NCI-H69 (cell line): ENCODE measurements at regions not wholly inside any gene's neighbourhood (a gene's known extent, or its start where the extent isn't known, plus 50 kb on each side); places are given as distances from the start of the nearest gene placed in this dataset.
"Not testable (repeated sequence)": the region's sequence is repeated elsewhere in the genome, so short reads cannot be mapped to it uniquely, and the experiment has no call there.

Source experiments
- DNase-seq: peaks from one replicate; lab custom pipeline; 2025; lab: John Stamatoyannopoulos, UW

GRCh38 chr2:17255071-17255470 is 263.2 kb downstream of the RAD51AP2 start:
- DNase-seq, result no peak

GRCh38 chr2:17254421-17254820 is 263.8 kb downstream of the RAD51AP2 start:
- DNase-seq, result no peak

GRCh38 chr2:17252258-17252657 is 266.0 kb downstream of the RAD51AP2 start:
- DNase-seq, result no peak

GRCh38 chr2:17251171-17251570 is 267.1 kb downstream of the RAD51AP2 start:
- DNase-seq, result no peak

- no peak for DNase-seq
Observed at GRCh38 chr2:17249249-17249648, 269.0 kb downstream of the RAD51AP2 start.

- no peak for DNase-seq
Observed at GRCh38 chr2:17245906-17246305, 272.3 kb downstream of the RAD51AP2 start.

- no peak for DNase-seq
Observed at GRCh38 chr2:17242813-17243485, 275.3 kb downstream of the RAD51AP2 start.

GRCh38 chr2:17239550-17239949 is 278.7 kb downstream of the RAD51AP2 start:
- DNase-seq, result no peak

- no peak for DNase-seq
Observed at GRCh38 chr2:17235167-17235566, 283.1 kb downstream of the RAD51AP2 start.

- no peak for DNase-seq
Observed at GRCh38 chr2:17232776-17233556, 285.3 kb downstream of the RAD51AP2 start.

GRCh38 chr2:17231394-17231965 is 286.8 kb downstream of the RAD51AP2 start:
- no peak for DNase-seq

- no peak for DNase-seq
Observed at GRCh38 chr2:17229414-17229813, 288.8 kb downstream of the RAD51AP2 start.

- no peak for DNase-seq
Observed at GRCh38 chr2:17228461-17228860, 289.8 kb downstream of the RAD51AP2 start.

GRCh38 chr2:17227856-17228255 is 290.4 kb downstream of the RAD51AP2 start:
- no peak for DNase-seq

GRCh38 chr2:17226941-17227490 is 291.2 kb downstream of the RAD51AP2 start:
- DNase-seq, result no peak

GRCh38 chr2:17223211-17223610 is 295.0 kb downstream of the RAD51AP2 start:
- no peak for DNase-seq

GRCh38 chr2:17208511-17208910 is 309.7 kb downstream of the RAD51AP2 start:
- DNase-seq, result no peak

- DNase-seq, result no peak
Observed at GRCh38 chr2:17206771-17207170, 311.5 kb downstream of the RAD51AP2 start.

GRCh38 chr2:17204214-17204613 is 314.0 kb downstream of the RAD51AP2 start:
- not testable (repeated sequence) for DNase-seq

GRCh38 chr2:17202628-17203027 is 315.6 kb downstream of the RAD51AP2 start:
- DNase-seq, result not testable (repeated sequence)

GRCh38 chr2:17199741-17200140 is 318.5 kb downstream of the RAD51AP2 start:
- no peak for DNase-seq

GRCh38 chr2:17196380-17196779 is 321.9 kb downstream of the RAD51AP2 start:
- no peak for DNase-seq

GRCh38 chr2:17195016-17195415 is 323.2 kb downstream of the RAD51AP2 start:
- DNase-seq, result no peak
